CD14-positive monocyte (primary cell): ENCODE measurements at regions not wholly inside any gene's neighbourhood (a gene's known extent, or its start where the extent isn't known, plus 50 kb on each side); places are given as distances from the start of the nearest gene placed in this dataset.

ENCODE experiments used
- DNase-seq, 3 donors: peaks; one replicate each; pipeline ENCODE4 v3.0.0-alpha.2; 2011 to 2022
- H2AFZ ChIP-seq: 2 replicates; pipeline ENCODE4 v1.6.0; 2012; ENCODE audit warnings: mild to moderate bottlenecking, low read depth, low read length, inconsistent platforms; ENCODE audit not compliant: insufficient read depth, poor library complexity, severe bottlenecking
- H3K27ac ChIP-seq, 2 donors: 1 replicate in 1 of 2; 2 replicates in 1 of 2; pipeline ENCODE4 v1.5.1; 2012 to 2013; ENCODE audit warnings: low read length in 2 of 2, control low read depth in 1 of 2, inconsistent platforms in 1 of 2, low read depth in 1 of 2, mild to moderate bottlenecking in 1 of 2
- H3K27me3 ChIP-seq, 2 donors: one replicate each; pipeline versions ENCODE4 v1.6.0 to v1.6.1; 2011 to 2013; ENCODE audit warnings: low read length in 2 of 2; ENCODE audit not compliant: control insufficient read depth in 2 of 2, insufficient read depth in 2 of 2
- H3K36me3 ChIP-seq, 2 donors: replicated peaks in 1 of 2; 1 replicate in 1 of 2; 2 replicates in 1 of 2; pipeline versions ENCODE4 v1.5.1 to v1.6.1; 2012 to 2013; ENCODE audit warnings: low read length in 2 of 2, control low read depth in 1 of 2, inconsistent platforms in 1 of 2, mild to moderate bottlenecking in 1 of 2; ENCODE audit not compliant: insufficient read depth in 2 of 2, control insufficient read depth in 1 of 2
- H3K4me1 ChIP-seq, 2 donors: 1 replicate in 1 of 2; 2 replicates in 1 of 2; pipeline versions ENCODE4 v1.5.1 to v1.6.1; 2012 to 2013; ENCODE audit warnings: low read length in 2 of 2, control low read depth in 1 of 2, inconsistent platforms in 1 of 2, mild to moderate bottlenecking in 1 of 2, moderate library complexity in 1 of 2; ENCODE audit not compliant: insufficient read depth in 2 of 2, control insufficient read depth in 1 of 2
- H3K4me2 ChIP-seq: replicated peaks from 2 replicates; pipeline ENCODE3; 2012; ENCODE audit warnings: low read length, moderate library complexity, mild to moderate bottlenecking; ENCODE audit not compliant: poor library complexity, severe bottlenecking; ENCODE audit errors: extremely low read depth
- H3K4me3 ChIP-seq, 3 experiments: fragments of 200-600 bp in 1 of 3; sonication (generic) in 1 of 3; replicated peaks in 1 of 3; 1 replicate in 2 of 3; 2 replicates in 1 of 3; pipeline ENCODE4 v1.5.1; 2011 to 2013; ENCODE audit warnings: low read length in 3 of 3, mild to moderate bottlenecking in 3 of 3, control low read depth in 2 of 3, low read depth in 2 of 3, inconsistent platforms in 1 of 3, moderate library complexity in 1 of 3
- H3K79me2 ChIP-seq: 2 replicates; pipeline ENCODE4 v1.6.0; 2012; ENCODE audit warnings: mild to moderate bottlenecking, control low read depth, inconsistent platforms, low read length, moderate library complexity; ENCODE audit not compliant: insufficient read depth
- H3K9ac ChIP-seq: 2 replicates; pipeline ENCODE4 v1.6.0; 2017; ENCODE audit warnings: low read length, mild to moderate bottlenecking; ENCODE audit not compliant: insufficient read depth, poor library complexity, severe bottlenecking
- H3K9me3 ChIP-seq, 2 donors: replicated peaks in 1 of 2; 1 replicate in 1 of 2; 2 replicates in 1 of 2; pipeline versions ENCODE4 v1.5.1 to v1.6.1; 2012 to 2013; ENCODE audit warnings: low read length in 2 of 2, control low read depth in 1 of 2; ENCODE audit not compliant: control insufficient read depth in 1 of 2, insufficient read depth in 1 of 2
- H4K20me1 ChIP-seq: 2 replicates; pipeline ENCODE4 v1.6.0; 2012; ENCODE audit warnings: mild to moderate bottlenecking, low read length, control low read depth, moderate library complexity; ENCODE audit not compliant: insufficient read depth
- H3K27ac Mint-ChIP-seq, 7 donors: one replicate each; pipeline ENCODE4 v1.8.0; 2020; ENCODE audit warnings: mild to moderate bottlenecking in 7 of 7, mixed read lengths in 7 of 7, moderate library complexity in 6 of 7, inconsistent platforms in 2 of 7
- H3K27me3 Mint-ChIP-seq, 3 donors: one replicate each; pipeline ENCODE4 v1.8.0; 2021 to 2022; ENCODE audit warnings: low read depth in 3 of 3, mild to moderate bottlenecking in 3 of 3, mixed read lengths in 3 of 3, moderate library complexity in 3 of 3, inconsistent platforms in 1 of 3
- H3K36me3 Mint-ChIP-seq, 2 donors: one replicate each; pipeline ENCODE4 v1.8.0; 2020; ENCODE audit warnings: mixed read lengths in 2 of 2, inconsistent platforms in 1 of 2, mild to moderate bottlenecking in 1 of 2
- H3K4me1 Mint-ChIP-seq: one replicate; pipeline ENCODE4 v1.8.0; 2020; ENCODE audit warnings: mild to moderate bottlenecking, mixed read lengths
- H3K4me3 Mint-ChIP-seq, 2 donors: one replicate each; pipeline ENCODE4 v1.8.0; 2020; ENCODE audit warnings: mild to moderate bottlenecking in 2 of 2, mixed read lengths in 2 of 2, moderate library complexity in 1 of 2
- H3K9me3 Mint-ChIP-seq, 7 donors: one replicate each; pipeline ENCODE4 v1.8.0; 2020 to 2022; ENCODE audit warnings: mixed read lengths in 7 of 7, mild to moderate bottlenecking in 6 of 7, moderate library complexity in 6 of 7, inconsistent platforms in 2 of 7
- WGBS: methylation state at CpG from one replicate; pipeline ENCODE4 v1.1.5; 2013; ENCODE audit warnings: missing lambda C conversion rate; ENCODE audit not compliant: insufficient coverage; 5-methylcytosine and 5-hydroxymethylcytosine counted together
- intact Hi-C, 2 donors: fragments of 100-400 bp; cut with micrococcal nuclease; formaldehyde crosslinking; loops; one replicate each; pipeline versions ENCODE4 v1.15.0 to v1.15.1; 2023
- TF ChIP-seq, protein P1 (sequence below): fragments of 200-600 bp; IDR thresholded peaks from one replicate; pipeline ENCODE4 v1.8.0; 2022; ENCODE audit warnings: antibody characterized with exemption, mild to moderate bottlenecking

DNA sequence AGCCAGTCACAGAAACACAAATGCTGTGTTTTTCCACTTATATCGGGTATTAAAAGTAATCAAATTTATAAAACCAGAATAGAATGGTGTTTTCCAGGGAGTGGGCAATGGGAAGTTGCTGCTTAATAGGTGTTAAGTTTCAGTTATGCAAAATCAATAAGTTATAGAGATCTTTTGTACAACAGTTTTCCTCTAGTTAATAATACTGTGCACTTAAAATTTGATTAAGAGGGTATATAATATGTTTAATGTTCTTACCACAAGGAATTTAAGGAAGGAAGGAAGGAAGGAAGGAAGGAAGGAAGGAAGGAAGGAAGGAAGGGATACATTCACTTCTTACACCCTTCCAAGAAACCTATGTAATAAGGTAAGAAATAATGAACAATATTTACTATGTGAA lies 867.7 kb upstream of the CDH6 start:
- Histone ChIP-seq H4K20me1 (no peaks in the 10 kb centered on the region), H3K4me2 (no peak overlapping the region), H3K9me3 (no peaks in the 10 kb centered on the region), H3K4me3 (no peak overlapping the region), H3K36me3 (no peaks in the 10 kb centered on the region), H3K27me3 (no peaks in the 10 kb centered on the region), H2AFZ (no peak overlapping the region), H3K4me1 (no peaks in the 10 kb centered on the region), H3K9ac (no peak overlapping the region), H3K79me2 (no peaks in the 10 kb centered on the region), H3K27ac (no peak overlapping the region)
- H3K27me3 Mint-ChIP-seq: peaks cover 0 to 2% (median 0%) of the 10 kb centered on the region in 3 donors
- no peak for DNase-seq
- H3K36me3 Mint-ChIP-seq: no peaks in the 10 kb centered on the region
- no peaks in the 10 kb centered on the region for H3K4me1 Mint-ChIP-seq
- H3K4me3 Mint-ChIP-seq: no peak overlapping the region
- intact Hi-C loops: no loop called here
- H3K9me3 Mint-ChIP-seq: peaks cover 0 to 3% (median 0%) of the 10 kb centered on the region in 7 donors
- no peak overlapping the region for H3K27ac Mint-ChIP-seq
- TF ChIP-seq, protein P1, sequence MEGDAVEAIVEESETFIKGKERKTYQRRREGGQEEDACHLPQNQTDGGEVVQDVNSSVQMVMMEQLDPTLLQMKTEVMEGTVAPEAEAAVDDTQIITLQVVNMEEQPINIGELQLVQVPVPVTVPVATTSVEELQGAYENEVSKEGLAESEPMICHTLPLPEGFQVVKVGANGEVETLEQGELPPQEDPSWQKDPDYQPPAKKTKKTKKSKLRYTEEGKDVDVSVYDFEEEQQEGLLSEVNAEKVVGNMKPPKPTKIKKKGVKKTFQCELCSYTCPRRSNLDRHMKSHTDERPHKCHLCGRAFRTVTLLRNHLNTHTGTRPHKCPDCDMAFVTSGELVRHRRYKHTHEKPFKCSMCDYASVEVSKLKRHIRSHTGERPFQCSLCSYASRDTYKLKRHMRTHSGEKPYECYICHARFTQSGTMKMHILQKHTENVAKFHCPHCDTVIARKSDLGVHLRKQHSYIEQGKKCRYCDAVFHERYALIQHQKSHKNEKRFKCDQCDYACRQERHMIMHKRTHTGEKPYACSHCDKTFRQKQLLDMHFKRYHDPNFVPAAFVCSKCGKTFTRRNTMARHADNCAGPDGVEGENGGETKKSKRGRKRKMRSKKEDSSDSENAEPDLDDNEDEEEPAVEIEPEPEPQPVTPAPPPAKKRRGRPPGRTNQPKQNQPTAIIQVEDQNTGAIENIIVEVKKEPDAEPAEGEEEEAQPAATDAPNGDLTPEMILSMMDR: no peak
- no CpG with 5 or more reads among the region's 1 CpG for WGBS

DNA sequence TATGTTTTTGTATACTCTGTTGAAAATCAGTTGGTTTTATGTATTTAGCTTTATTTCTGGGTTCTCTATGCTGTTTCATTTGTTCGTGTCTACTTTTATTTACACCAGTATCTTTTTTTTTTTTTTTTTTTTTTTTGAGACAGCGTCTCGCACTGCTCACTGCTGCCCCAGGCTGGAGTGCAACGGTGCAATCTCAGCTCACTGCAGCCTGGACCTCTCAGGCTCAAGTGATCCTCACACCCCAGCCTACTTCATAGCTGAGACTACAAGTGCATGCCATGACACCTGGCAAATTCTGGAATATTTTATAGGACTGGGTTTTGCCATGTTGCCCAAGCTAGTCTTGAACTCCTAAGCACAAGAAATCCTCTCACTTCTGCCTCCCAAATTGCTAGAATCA lies 869.4 kb upstream of the CDH6 start:
- TF ChIP-seq, protein P1: no peak
- peaks cover 0 to 2% (median 0%) of the 10 kb centered on the region in 3 donors for H3K27me3 Mint-ChIP-seq
- no peak overlapping the region for H3K4me3 ChIP-seq
- no peaks in the 10 kb centered on the region for H3K36me3 Mint-ChIP-seq
- no peaks in the 10 kb centered on the region for H3K36me3 ChIP-seq
- no peak overlapping the region for H3K4me3 Mint-ChIP-seq
- no peak overlapping the region for H3K9ac ChIP-seq
- no peak overlapping the region for H3K27ac Mint-ChIP-seq
- H3K4me1 Mint-ChIP-seq: no peaks in the 10 kb centered on the region
- no peak overlapping the region for H2AFZ ChIP-seq
- peaks cover 0 to 3% (median 0%) of the 10 kb centered on the region in 7 donors for H3K9me3 Mint-ChIP-seq
- intact Hi-C loops: no loop called here
- no peaks in the 10 kb centered on the region for H3K4me1 ChIP-seq
- no peak for DNase-seq
- WGBS: no CpG with 5 or more reads among the region's 4 CpGs
- H3K79me2 ChIP-seq: no peaks in the 10 kb centered on the region
- no peaks in the 10 kb centered on the region for H3K27me3 ChIP-seq
- no peaks in the 10 kb centered on the region for H3K9me3 ChIP-seq
- no peaks in the 10 kb centered on the region for H4K20me1 ChIP-seq
- H3K27ac ChIP-seq: no peak overlapping the region
- H3K4me2 ChIP-seq: no peak overlapping the region
